HG03575 (cell line): ENCODE measurements at regions not wholly inside any gene's neighbourhood (a gene's known extent, or its start where the extent isn't known, plus 50 kb on each side); places are given as distances from the start of the nearest gene placed in this dataset.

Source experiments
- ATAC-seq: cut with Tn5 transposase; IDR thresholded peaks from one replicate; pipeline ENCODE4 v1.9.1; 2021; ENCODE audit not compliant: unreplicated experiment, insufficient number of reproducible peaks, low FRiP score; ENCODE audit errors: extremely low read depth

DNA sequence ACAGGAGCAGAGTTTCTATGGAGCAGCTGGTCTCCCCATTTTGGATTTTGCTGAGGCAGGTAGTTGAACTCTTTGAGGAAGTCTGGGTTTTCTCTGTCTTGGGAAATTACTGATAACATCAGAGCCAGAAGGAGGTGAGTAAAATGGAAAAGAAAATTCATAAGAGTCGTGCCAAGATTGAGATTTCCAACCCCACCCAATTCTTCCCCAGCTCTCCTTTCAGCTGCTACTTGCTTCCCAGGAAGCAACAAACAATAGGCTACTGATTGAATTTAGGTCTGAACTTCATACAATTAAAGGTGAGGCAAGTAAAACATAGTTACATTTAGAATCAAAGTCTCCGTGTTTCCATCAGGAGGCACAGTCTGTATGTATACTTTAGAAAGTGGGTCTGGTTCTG lies 54.6 kb upstream of the EOLA2 start:
- ATAC-seq, result no peak

DNA sequence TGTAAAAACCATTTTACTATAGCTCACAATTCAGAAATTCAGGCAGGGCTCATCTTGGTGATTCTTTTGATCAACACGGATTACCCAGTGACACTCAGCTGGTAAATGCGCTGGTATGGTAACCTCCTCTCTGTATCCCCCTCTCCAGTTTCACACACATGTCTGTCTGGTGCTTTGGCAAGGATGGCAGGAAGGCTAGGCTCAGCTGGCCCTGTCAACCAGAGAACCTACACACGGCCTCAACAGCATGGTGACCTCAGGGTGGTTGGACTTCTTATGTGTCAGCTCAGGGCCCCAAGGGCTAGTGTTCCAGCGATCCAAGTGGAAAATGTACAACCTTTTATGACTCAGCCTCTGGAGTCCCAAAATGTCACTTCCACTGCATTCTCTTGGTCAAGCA lies 55.7 kb upstream of the EOLA2 start:
- no peak for ATAC-seq

DNA sequence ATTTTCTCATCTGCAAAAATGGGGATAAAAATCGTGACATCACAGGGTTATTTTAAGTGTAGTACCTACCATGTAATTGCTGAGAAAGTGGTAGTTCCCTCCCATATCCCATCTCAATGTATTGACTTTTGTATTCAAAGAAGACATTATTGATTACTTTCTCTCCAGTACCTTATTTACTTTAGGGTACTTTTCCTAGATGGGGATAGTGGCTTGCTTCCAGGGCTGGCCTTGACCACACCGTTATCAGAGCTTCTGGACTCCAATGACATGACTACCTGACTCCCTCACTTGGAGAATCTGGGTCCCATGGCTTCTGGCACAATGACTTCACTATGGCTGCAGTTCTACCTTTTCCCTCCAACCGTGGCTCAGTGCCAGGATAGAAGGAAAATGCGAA lies 58.2 kb upstream of the EOLA2 start:
- no peak for ATAC-seq

DNA sequence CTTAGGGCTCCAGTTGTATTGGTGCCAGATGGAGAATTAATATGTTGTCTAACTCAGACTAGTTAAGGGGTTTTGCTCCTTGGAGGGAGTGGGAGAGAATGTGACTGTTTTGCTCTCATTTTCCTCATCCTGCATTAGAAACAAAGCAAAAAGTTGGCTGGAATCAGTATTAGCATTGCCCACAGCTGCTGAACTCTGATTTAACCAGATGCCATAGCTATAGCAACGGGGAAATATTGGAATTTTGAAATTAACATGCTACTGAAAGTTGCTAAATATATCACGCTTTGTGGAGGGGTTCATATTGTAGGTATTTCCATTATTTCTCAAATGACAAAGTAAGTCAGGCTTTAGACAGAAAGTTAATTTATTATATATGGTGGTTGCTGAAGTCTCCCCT lies 66.7 kb upstream of the EOLA2 start:
- no peak for ATAC-seq

DNA sequence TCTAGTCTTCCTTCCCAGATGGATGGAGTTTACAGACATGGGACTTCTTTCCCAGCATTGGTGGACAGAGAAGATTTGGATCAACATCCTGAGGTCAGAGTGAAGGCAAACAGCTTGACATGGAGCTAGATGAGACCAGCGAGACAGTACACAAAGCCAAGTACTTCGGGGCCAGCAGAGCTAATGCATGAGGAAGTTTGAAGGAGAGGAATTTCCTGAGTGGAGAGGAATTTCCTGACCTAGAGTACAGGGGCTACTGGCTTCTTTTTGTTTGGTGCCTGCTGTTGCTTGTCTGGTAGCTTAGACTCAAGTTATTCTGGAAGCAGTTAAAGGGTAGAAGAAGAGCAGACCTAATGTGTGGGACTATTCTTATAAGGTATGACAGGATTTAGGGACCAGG lies 69.1 kb upstream of the EOLA2 start:
- no peak for ATAC-seq

DNA sequence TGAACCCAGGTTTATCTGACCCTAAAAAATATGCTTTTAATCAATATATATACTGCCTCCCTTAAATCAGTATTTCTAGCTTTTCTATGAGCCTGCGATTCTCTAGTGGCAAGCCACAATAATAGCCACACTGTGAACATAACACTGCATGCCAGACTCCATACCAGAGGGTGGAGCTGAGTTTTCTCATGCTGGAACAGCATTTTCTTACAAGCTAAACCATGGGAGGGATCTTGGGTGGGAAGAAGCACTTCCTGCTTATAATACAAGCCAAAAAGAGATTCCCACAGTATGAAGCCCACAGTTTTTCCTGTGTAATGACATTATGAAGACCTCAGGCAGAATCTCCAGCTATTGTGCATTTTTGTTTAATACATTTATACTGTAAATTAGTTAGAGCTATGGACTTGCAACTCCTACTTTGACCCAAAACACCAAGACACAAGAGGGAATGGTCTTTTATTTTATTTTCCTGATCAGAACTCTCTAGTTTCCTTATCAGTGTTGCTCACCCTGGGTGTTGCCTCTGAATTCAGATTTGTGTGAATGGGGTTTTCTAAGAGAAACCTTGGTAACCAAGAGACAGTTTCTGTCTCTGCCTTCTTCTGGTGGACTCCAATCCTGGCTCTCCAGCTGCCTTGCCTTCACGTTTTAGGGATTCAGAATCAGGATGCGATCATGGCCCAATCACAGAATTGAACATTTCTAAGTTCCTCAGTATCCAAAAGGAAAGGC lies 74.5 kb upstream of the EOLA2 start:
- no peak for ATAC-seq

DNA sequence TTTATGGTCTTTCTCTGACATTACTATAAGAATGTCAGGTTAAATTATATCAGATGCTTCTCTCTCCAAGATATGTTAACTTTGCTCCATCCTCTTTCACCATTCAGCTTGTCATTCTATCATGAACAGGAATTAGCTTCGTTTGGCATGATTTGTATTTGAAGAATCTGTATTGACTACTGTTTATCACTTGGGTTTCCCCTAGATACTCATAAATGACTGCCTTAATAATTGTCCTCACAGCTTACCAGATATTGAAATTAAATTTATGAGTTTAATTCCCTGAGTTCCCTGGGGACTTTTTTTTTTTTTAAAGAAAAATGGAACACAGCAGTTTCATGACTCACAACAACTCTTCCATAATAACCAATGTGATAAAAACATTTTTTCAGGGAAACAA lies 76.2 kb upstream of the EOLA2 start:
- no peak for ATAC-seq

DNA sequence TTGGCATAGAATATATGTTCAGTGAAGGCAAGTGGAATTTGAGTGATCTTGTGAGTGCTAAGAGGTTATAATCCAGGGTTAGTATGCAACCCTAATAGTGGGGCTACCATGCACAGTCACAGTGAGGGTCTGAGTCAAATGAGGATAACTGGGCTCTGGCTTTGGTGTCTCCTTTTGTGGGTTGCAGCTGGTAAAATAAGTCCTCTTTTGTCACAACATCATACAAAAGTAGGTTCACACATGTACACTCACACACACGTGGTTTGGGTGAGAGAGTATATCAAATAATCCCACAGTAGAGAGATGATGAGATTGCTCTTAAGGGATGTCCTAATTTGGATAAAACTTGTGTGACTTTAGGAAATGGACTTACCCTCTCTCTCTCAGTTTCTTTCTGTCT lies 79.6 kb upstream of the EOLA2 start:
- no peak for ATAC-seq

DNA sequence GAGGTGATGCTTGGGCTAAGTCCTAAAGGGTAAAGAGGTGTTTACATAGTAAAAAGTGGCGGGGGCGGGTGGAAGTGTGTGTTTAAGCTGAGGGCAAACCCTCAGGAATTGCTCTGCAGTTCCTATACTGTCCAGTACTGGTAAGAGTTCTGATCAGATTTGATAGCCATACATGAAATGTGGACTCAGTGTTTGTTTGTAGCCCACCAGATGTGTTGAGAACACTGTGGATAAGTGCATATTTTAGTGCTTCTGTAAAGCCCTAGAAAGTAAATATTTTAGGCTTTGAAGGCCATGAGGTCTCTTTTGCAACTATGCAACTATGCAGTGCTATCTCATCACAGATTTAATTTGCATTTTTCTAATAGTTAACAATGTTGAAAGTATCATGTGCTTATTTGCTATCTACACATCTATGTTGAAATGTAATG lies 80.7 kb upstream of the EOLA2 start:
- ATAC-seq, result no peak

DNA sequence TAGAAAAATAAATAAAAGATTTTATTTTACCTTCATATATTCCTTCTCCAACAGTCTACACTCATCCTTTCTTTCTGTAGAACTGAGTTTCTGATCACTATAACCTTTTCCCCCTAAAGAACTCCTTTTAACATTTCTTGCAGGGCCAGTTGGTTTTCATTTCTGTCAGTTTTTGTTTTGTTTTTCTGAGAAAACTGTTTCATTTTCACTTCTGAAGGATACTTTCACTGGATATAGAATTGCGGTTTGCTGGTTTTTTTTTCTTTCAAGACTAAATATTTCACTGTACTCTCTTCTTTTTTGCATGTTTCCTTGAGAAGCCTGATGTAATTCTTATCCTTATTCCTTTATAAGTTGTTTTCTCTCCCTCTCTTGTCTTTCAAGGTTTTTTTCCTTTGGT lies 90.4 kb upstream of the EOLA2 start:
- no peak for ATAC-seq

DNA sequence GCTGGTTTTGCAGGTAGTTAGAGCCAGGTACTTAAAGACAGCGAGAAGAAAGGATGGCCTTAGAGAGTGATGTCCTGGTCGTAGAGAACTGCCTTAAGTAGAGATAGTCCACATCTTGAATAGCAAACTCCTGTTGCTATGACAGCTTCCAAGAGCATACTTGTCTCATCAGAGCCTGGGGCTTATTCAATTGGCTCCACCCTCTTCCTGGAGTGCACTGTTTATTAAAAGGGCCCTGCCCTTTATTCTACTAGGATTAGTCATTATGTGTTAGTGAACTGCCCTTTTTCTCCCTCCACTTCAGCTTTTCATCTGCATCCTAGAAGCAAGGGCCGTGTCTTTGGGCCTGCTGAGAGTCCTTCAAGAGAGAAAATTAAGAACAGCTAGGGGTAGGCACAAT lies 94.5 kb upstream of the EOLA2 start:
- no peak for ATAC-seq

DNA sequence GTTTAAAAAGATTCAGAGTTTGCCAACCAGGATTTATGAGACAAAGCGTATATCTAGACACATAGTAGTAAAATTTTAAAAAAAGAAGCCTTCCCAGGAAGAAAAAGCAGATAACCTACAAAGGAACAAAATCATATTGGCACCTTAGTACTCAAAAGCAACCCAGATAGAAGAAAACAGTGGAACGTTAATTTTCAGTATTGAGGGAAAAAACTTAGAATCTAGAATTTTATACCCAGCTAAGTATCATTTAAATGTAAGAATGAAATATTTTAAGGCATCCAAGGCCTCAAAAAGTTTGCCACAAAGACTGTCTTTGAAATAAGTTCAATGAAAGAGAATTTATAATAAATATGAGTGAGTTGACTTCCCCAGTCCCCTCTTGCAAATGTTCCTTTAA lies 96.5 kb upstream of the EOLA2 start:
- no peak for ATAC-seq

DNA sequence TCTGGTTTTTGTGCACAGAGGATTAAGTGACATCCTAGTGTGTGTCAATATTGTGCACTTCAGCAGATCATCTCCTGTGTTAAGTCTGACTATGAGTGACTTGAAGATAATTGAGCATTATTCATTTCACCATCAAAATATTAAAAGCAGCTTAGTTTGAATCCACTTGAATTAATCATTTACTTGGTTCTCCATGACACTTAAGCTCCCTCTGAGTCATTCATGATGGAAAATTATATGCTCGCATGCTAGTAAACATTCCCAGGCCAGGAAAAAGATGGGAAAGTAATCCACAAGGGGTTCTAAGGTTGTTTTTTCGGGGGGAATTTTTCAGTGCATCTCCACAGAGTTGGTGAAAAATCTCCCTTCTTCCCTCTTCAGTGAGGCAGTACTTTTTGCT lies 97.2 kb upstream of the EOLA2 start:
- no peak for ATAC-seq

DNA sequence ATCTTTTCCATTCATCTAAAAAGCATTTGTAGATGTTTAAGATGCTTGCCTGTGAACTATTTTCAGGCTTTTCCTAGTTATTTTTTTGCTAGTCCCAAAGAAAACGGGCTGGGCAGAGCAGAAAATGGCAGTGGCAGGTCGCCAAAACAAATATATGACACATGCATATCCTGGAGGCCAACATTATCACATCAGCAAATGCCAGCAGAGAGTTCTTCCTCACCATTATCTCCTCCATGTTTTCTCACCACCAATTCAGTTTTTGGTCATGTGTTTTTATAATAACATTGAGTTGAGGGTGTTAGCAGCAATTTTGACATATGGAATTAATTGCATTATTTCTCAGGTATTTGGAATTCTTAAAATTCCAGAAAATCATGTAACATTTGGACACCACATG lies 97.9 kb upstream of the EOLA2 start:
- ATAC-seq, result no peak

DNA sequence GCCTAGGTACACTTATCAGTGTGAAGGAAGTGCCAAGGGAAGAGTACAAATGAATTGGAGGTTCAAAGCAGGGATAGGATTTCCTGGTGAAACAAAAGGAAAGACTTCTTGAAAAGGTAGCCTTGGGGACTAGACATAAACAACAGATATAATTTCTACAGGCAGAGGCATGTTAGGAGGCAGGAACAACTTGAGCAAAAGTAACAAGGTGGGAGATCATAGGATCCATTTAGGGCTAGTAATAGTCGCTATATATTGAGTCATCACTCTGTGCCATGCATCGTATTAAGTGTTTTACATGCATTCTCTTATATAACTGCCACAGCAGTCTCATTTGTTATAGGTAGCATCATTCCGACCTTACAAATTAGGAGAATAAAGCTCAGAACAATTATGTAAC lies 98.3 kb upstream of the EOLA2 start:
- no peak for ATAC-seq

DNA sequence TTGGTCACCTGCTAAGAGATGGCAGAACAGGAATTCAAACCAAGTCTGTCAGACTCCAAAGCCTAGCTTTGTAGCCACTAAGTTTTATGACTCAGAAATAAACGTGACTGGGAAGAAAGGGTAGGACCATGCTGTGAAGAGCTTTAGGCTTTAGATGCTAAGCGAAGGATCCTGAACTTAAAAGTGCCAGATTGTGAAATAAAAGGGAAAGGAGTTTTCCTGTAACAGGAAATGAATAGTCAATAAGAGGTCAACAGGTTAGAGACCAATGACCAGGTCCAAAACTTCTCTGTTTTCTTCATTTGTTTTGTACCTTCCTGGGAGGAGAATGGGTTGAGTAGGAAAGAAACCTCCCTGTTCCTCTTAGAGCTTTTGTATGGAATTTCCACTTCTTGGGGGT lies 98.8 kb upstream of the EOLA2 start:
- no peak for ATAC-seq

DNA sequence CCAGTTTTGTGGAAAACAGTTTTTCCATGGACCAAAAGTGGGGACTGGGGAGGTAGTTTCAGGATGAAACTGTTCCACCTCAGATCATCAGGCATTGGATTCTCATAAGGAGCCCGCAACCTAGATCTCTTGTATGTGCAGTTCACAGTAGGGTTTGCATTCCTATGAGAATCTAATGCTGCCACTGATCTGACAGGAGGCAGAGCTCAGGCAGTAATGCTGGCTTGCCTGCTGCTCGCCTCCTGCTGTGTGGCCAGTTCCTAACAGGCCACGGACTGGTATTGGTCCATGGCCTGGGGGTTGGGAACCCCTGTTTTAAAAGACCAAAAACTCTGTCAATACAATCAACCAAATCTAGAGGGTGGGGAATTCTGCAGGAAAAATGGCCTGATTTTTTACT lies 100.0 kb upstream of the EOLA2 start:
- no peak for ATAC-seq

DNA sequence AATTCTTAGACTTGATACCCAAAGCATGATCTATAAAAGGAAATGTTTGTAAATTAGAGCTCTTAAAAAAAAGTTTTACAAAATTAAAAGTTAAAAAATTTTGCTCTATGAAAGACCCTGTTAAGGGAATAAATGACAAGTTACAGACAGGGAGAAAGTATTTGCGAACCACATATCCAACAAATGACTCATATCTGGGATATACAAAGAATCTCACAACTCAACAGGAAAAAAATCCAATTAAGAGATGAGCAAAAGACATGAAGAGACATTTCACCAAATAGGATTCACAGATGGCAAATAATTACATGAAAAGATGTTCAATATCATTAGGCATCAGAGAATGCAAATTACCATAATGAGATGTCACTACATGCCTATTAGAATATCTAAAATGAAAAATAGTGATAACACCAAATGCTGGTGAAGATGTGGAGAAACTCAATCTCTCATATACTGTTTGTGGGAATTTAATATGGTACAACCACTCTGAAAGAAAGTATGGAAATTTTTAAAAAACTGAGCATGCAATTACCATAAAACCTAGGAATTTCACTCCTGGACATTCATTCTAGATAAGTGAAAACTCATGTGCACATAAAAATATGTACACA lies 100.8 kb upstream of the EOLA2 start:
- ATAC-seq, result no peak

DNA sequence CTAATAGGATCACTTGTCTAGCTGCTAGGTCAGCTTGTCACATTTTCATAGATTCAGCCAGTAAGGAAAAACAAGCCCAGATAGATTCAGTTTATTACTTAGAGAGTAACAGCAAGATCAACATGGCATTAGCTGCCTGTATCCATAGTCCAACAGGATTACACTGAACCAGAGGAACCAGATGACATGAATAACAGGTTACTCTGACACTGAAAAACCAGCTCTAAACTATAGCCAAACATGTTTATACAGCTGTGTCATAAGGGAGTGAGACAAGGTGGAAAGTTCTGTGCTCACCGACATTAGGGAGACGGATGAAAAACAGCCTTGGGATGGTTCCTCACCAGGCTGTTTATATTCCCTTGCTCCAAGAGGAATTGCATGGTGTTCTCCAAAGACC lies 102.9 kb upstream of the EOLA2 start:
- ATAC-seq, result no peak

DNA sequence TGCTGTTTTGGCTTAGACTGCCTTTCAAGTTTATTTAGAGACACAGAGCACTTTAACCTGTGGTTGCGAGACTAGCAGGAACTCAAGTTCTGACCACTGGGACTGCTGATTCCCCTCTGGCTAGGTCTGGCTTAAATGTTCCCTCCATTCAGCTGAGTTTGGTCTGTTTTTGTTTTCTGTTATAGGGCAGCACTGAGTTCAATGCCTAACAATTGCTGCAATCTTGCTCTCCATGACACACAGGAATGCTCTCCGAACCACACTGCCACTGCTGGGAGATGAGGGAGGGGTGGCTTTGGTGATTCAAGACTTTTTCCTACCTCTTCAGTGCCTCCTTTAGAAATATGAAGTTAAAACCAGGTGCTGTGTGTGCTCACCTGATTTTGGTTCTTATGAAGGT lies 106.3 kb upstream of the EOLA2 start:
- no peak for ATAC-seq

DNA sequence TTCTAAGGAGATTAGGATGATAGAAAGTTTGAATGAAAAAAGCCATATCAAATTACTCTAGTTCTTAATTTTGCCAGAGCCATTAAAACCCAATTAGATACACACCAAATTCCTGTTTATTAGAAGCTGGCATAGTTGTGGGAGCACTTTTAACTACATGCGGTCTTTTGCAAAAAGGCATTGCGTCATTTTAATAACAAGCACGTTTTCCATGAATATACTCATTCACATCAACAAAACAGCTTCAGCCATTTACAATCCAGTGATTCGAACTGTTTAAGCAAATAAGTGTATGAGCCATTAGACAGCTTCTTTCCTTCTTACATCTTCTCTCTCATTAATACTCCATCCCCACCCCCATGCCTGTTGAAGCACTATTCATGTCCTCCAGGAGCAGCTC lies 109.5 kb upstream of the EOLA2 start:
- ATAC-seq, result no peak
